ENCODE measurements at regions not wholly inside any gene's neighbourhood (a gene's known extent, or its start where the extent isn't known, plus 50 kb on each side); places are given as distances from the start of the nearest gene placed in this dataset.

DNA sequence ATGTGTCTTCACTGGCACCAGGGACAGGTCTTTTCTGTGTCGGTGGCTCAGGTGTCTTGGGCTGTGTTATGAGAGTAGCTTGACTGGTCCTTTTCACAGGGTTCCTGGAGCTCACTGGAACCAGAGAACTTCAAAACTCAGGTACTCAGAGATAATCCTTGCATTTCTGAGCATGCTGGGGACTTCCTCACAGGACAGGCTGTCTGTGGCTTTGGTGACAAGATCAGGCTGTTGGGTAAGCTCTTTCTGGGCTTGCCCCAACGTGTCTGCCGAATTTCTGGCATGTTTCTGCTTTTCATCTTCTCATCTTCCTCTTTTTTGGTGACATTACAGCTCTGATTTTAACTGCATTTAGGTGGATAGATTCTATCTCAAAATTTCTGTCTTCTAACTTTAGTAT, 270.0 kb downstream of the CDH26 start:
- DNase-seq (ENCODE audit: low read depth): no peak
- H3K4me3 ChIP-seq (ENCODE audit: control insufficient read depth, low read depth, low read length): no peak overlapping the region
- TF ChIP-seq, protein P1, sequence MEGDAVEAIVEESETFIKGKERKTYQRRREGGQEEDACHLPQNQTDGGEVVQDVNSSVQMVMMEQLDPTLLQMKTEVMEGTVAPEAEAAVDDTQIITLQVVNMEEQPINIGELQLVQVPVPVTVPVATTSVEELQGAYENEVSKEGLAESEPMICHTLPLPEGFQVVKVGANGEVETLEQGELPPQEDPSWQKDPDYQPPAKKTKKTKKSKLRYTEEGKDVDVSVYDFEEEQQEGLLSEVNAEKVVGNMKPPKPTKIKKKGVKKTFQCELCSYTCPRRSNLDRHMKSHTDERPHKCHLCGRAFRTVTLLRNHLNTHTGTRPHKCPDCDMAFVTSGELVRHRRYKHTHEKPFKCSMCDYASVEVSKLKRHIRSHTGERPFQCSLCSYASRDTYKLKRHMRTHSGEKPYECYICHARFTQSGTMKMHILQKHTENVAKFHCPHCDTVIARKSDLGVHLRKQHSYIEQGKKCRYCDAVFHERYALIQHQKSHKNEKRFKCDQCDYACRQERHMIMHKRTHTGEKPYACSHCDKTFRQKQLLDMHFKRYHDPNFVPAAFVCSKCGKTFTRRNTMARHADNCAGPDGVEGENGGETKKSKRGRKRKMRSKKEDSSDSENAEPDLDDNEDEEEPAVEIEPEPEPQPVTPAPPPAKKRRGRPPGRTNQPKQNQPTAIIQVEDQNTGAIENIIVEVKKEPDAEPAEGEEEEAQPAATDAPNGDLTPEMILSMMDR (conservative IDR thresholded peaks at IDR 0.05; ENCODE audit: control insufficient read depth, insufficient read depth, low read depth, low read length): no peak

DNA sequence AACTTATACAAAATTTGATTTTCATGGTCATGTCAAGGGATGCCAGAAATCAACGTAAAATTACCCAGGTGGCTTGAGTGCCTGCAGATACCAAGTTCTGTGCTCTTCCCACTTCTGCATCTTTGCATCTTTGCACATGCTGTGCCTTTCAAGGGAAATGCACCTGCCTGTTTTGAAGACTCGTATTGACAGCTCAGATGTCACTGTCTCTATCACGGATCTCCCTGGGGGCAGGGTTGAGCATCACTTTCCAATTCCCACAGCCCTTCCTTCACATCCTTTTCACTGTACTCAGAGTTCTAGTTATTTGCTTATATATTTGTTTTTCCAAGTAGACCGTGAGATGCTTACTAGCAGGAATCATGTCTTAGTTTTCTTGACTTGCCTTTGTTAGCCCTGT, 274.2 kb downstream of the CDH26 start:
- no peak overlapping the region for H3K4me3 ChIP-seq (ENCODE audit: control insufficient read depth, low read depth, low read length)
- TF ChIP-seq, protein P1 (conservative IDR thresholded peaks at IDR 0.05; ENCODE audit: control insufficient read depth, insufficient read depth, low read depth, low read length): no peak
- no peak for DNase-seq (ENCODE audit: low read depth)

DNA sequence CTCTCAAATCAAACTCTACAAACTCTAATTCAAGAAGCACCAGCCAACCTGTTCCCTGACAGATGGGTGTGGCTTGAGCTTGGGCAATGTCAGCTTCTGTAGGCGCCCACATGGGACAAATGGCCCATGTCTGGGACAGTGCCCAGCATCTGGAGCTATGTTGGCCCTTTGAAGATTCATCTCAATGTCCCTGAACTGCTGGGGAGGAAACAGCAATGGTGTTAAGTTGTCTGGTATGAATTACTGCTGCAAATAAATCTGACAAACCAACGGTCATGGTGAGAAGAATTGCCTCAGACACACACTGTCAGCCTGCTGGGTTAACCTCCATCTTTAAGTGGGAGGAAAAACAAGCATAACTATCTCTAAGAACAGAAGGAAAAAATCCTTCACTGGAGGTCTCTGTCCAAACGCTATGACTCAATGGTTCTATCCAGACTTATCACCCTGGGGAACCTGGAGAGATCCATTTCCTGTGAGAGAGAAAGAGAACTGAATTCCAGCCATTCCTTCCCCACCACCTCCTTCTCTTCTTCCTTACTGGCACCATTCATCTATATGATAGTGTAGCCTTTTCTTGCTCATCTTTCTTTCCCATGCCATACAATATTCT, 274.9 kb downstream of the CDH26 start:
- DNase-seq (ENCODE audit: low read depth): peak; percentile 51
- TF ChIP-seq, protein P1 (conservative IDR thresholded peaks at IDR 0.05; ENCODE audit: control insufficient read depth, insufficient read depth, low read depth, low read length): no peak
- H3K4me3 ChIP-seq (ENCODE audit: control insufficient read depth, low read depth, low read length): no peak overlapping the region

DNA sequence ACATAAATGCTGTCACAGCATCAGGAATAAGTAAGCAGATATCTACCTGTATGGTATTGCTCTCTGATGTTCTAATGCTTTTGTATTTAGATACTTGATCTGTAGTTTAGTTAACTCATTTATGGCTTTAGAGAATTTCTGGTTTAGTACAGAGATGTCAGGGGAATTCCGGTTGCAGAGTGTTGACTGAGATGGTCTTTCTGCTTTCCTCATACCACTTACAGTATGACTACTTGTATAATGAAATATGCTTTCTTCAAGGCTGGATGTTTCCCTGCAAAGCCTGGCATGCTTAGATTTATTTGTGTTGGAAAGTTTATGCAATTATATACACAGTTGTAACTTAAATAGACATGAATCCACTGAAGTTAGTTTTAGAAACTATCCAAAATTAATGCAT, 278.4 kb downstream of the CDH26 start:
- no peak for DNase-seq (ENCODE audit: low read depth)
- H3K4me3 ChIP-seq (ENCODE audit: control insufficient read depth, low read depth, low read length): no peak overlapping the region
- TF ChIP-seq, protein P1 (conservative IDR thresholded peaks at IDR 0.05; ENCODE audit: control insufficient read depth, insufficient read depth, low read depth, low read length): no peak

DNA sequence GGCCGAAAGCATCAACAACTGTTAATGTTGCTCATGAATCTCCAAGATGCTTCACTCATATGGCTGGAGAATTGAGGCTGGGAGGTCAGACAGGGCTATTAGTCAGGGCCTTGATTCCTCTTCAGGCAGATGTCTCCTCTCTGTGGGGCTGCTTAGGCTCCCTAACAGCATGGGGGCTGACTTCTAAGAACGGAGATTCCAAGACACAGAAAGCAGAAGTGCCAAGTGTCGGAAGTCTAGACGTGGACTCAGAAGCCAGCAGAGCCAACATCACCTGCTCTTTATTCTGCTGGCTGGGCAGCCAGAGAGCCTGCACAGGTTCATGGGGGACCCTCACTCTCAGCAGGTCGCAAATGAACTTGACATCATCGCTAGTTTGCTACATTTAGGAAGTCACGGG, 279.8 kb downstream of the CDH26 start:
- DNase-seq (ENCODE audit: low read depth): no peak

DNA sequence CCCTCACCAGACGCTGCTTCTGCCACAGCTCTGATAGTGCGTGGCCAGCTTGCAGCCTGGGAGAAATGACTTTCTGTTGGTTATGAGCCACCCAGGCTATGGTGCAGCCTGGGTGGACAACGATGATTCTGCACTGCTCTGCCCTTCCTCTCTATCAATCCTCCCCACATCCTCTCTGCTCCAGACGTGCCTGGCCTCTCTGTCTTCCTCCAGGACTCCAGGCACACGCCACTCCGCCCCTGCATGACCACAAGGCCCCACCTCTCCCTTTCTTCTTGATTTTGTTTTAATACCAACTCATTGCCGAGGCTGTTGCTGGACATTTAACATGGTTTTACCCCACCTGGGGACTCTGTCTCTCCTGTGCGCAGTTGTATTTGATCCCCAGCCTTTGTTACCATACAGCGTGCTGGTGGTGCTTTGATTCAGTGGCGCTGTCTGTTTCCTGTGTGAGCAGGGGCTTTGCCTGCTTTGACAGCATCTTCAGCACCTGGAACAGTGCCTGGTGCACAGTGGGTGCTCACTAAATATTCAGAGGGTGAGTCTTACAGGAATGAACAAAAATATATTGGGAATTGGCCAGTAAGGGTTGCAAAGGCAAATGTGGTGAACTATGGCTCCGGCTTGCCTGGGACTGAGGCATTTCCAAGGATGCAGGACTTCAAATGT, 280.9 kb downstream of the CDH26 start:
- H3K4me3 ChIP-seq (ENCODE audit: control insufficient read depth, low read depth, low read length): no peak overlapping the region
- DNase-seq (ENCODE audit: low read depth): no peak
- TF ChIP-seq, protein P1 (conservative IDR thresholded peaks at IDR 0.05; ENCODE audit: control insufficient read depth, insufficient read depth, low read depth, low read length): no peak

More for the DNA sequence above, 279.8 kb downstream of the CDH26 start:
- TF ChIP-seq, protein P1 (conservative IDR thresholded peaks at IDR 0.05; ENCODE audit: control insufficient read depth, insufficient read depth, low read depth, low read length): no peak
- no peak overlapping the region for H3K4me3 ChIP-seq (ENCODE audit: control insufficient read depth, low read depth, low read length)

All from fibroblast of mammary gland (primary cell).